ENCODE measurements at regions not wholly inside any gene's neighbourhood (a gene's known extent, or its start where the extent isn't known, plus 50 kb on each side); places are given as distances from the start of the nearest gene placed in this dataset.

GRCh38 chr4:176565049-176565448 lies 227.7 kb downstream of the VEGFC start:
- TF ChIP-seq, protein P1, sequence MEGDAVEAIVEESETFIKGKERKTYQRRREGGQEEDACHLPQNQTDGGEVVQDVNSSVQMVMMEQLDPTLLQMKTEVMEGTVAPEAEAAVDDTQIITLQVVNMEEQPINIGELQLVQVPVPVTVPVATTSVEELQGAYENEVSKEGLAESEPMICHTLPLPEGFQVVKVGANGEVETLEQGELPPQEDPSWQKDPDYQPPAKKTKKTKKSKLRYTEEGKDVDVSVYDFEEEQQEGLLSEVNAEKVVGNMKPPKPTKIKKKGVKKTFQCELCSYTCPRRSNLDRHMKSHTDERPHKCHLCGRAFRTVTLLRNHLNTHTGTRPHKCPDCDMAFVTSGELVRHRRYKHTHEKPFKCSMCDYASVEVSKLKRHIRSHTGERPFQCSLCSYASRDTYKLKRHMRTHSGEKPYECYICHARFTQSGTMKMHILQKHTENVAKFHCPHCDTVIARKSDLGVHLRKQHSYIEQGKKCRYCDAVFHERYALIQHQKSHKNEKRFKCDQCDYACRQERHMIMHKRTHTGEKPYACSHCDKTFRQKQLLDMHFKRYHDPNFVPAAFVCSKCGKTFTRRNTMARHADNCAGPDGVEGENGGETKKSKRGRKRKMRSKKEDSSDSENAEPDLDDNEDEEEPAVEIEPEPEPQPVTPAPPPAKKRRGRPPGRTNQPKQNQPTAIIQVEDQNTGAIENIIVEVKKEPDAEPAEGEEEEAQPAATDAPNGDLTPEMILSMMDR (IDR thresholded peaks at IDR 0.05; ENCODE audit: insufficient read depth, low read length): no peak
- TF ChIP-seq REST (IDR thresholded peaks at IDR 0.05; ENCODE audit: insufficient replicate concordance, low read depth) (no peak), POLR2AphosphoS5 (IDR thresholded peaks at IDR 0.05; ENCODE audit: low read depth) (no peak), SPI1 (IDR thresholded peaks at IDR 0.05; ENCODE audit: borderline replicate concordance, low read depth) (no peak), GABPA (IDR thresholded peaks at IDR 0.05; ENCODE audit: low read depth) (no peak)
